H1 (cell line): ENCODE measurements at regions not wholly inside any gene's neighbourhood (a gene's known extent, or its start where the extent isn't known, plus 50 kb on each side); places are given as distances from the start of the nearest gene placed in this dataset.

Experiments
- CEBPB ChIP-seq: IDR thresholded peaks from 2 replicates; pipeline ENCODE4 v1.6.1; 2012; ENCODE audit warnings: low read depth, low read length
- CHD1 ChIP-seq: IDR thresholded peaks from 2 replicates; pipeline ENCODE4 v1.6.1; 2012; ENCODE audit warnings: low read depth, low read length, improper control_type of control experiment
- EP300 ChIP-seq, 2 experiments: IDR thresholded peaks; 1 replicate in 1 of 2; 2 replicates in 1 of 2; pipeline ENCODE4 v1.6.1; 2011 to 2012; ENCODE audit warnings: low read depth in 2 of 2, low read length in 2 of 2, mild to moderate bottlenecking in 2 of 2, borderline replicate concordance in 1 of 2, inconsistent platforms in 1 of 2, moderate library complexity in 1 of 2
- GABPA ChIP-seq: IDR thresholded peaks from 2 replicates; pipeline ENCODE4 v1.6.1; 2011; ENCODE audit warnings: mild to moderate bottlenecking, low read length, moderate library complexity, borderline replicate concordance; ENCODE audit not compliant: insufficient read depth
- HDAC6 ChIP-seq: IDR thresholded peaks from one replicate; pipeline ENCODE4 v1.7.1; 2012; ENCODE audit warnings: low read depth, mild to moderate bottlenecking, inconsistent platforms, low read length, moderate library complexity
- KDM1A ChIP-seq: fragments of 200-600, 300-600 bp; sonication (generic); IDR thresholded peaks from 2 replicates; pipeline ENCODE4 v1.7.1; 2016; ENCODE audit warnings: mild to moderate bottlenecking, low read length, borderline replicate concordance
- POLR2A ChIP-seq, 2 experiments: IDR thresholded peaks; 1 replicate in 1 of 2; 2 replicates in 1 of 2; pipeline ENCODE4 v1.6.1; 2011; ENCODE audit warnings: low read depth in 2 of 2, low read length in 2 of 2, mild to moderate bottlenecking in 2 of 2; ENCODE audit errors: control extremely low read depth in 1 of 2
- POLR2AphosphoS5 ChIP-seq: IDR thresholded peaks from 2 replicates; pipeline ENCODE4 v1.6.1; 2011; ENCODE audit warnings: low read depth, low read length
- POU5F1 ChIP-seq: IDR thresholded peaks from 2 replicates; pipeline ENCODE4 v1.6.1; 2011; ENCODE audit warnings: low read depth, mild to moderate bottlenecking, low read length, moderate library complexity
- SIN3A ChIP-seq, 2 experiments: IDR thresholded peaks in 1 of 2; conservative IDR thresholded peaks in 1 of 2; 2 replicates each; pipeline ENCODE4 v1.6.1; 2011 to 2012; ENCODE audit warnings: low read length in 2 of 2, improper control_type of control experiment in 1 of 2, low read depth in 1 of 2, mild to moderate bottlenecking in 1 of 2
- SP1 ChIP-seq: IDR thresholded peaks from 2 replicates; pipeline ENCODE4 v1.6.1; 2011; ENCODE audit warnings: low read depth, low read length
- SRF ChIP-seq: IDR thresholded peaks from 2 replicates; pipeline ENCODE4 v1.6.1; 2011; ENCODE audit warnings: mild to moderate bottlenecking, low read depth, low read length, moderate library complexity
- ZNF274 ChIP-seq: IDR thresholded peaks from 2 replicates; pipeline ENCODE4 v1.7.0; 2012; ENCODE audit warnings: low read length, borderline replicate concordance; ENCODE audit errors: extremely low read depth
- TF ChIP-seq, protein P1 (sequence below), 3 experiments: IDR thresholded peaks; 1 replicate in 2 of 3; 2 replicates in 1 of 3; pipeline versions ENCODE4 v1.5.1 to v1.6.1; 2011; ENCODE audit warnings: low read length in 3 of 3, mild to moderate bottlenecking in 3 of 3, inconsistent platforms in 2 of 3, low read depth in 1 of 3, moderate library complexity in 1 of 3; ENCODE audit not compliant: insufficient read depth in 1 of 3; ENCODE audit errors: control extremely low read depth in 1 of 3

DNA sequence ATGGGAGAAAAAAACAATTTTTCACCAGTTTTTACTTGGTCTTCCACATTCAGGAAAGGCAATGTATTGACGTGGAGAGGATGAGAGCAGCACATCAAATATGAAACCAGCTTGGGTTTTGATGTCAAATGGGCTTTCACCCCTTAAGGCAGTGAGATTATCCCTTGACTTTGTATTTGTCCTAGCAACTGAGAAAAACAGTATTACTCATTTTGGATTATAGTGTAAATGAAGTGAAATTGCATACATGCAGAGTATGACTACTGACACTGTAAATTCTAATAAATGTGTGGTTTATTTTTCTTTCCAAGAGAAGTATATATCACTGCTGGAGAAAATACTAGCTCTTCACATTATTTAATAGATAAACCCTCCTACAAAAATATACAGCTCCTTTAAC is 863.6 kb upstream of the IGFBP7 start:
- TF ChIP-seq SP1 (no peak), POU5F1 (no peak), EP300 (IDR thresholded peaks at IDR 0.05; ENCODE audit: borderline replicate concordance in 1 of 2, low read depth in 2 of 2, low read length in 2 of 2) (no peak), HDAC6 (no peak), CHD1 (no peak), SIN3A (conservative IDR thresholded peaks at IDR 0.05 in 1 of 2, IDR thresholded peaks at IDR 0.05 in 1 of 2; ENCODE audit: low read depth in 1 of 2, low read length in 2 of 2) (no peak), SRF (no peak), POLR2AphosphoS5 (no peak), KDM1A (no peak), POLR2A (IDR thresholded peaks at IDR 0.05; ENCODE audit: control extremely low read depth in 1 of 2, low read depth in 2 of 2, low read length in 2 of 2) (no peak), GABPA (no peak), CEBPB (no peak), ZNF274 (no peak)
- TF ChIP-seq, protein P1, sequence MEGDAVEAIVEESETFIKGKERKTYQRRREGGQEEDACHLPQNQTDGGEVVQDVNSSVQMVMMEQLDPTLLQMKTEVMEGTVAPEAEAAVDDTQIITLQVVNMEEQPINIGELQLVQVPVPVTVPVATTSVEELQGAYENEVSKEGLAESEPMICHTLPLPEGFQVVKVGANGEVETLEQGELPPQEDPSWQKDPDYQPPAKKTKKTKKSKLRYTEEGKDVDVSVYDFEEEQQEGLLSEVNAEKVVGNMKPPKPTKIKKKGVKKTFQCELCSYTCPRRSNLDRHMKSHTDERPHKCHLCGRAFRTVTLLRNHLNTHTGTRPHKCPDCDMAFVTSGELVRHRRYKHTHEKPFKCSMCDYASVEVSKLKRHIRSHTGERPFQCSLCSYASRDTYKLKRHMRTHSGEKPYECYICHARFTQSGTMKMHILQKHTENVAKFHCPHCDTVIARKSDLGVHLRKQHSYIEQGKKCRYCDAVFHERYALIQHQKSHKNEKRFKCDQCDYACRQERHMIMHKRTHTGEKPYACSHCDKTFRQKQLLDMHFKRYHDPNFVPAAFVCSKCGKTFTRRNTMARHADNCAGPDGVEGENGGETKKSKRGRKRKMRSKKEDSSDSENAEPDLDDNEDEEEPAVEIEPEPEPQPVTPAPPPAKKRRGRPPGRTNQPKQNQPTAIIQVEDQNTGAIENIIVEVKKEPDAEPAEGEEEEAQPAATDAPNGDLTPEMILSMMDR (IDR thresholded peaks at IDR 0.05; ENCODE audit: control extremely low read depth in 1 of 3, insufficient read depth in 1 of 3, low read depth in 1 of 3, low read length in 3 of 3), result no peak
